HG03457 (cell line): ENCODE measurements at regions not wholly inside any gene's neighbourhood (a gene's known extent, or its start where the extent isn't known, plus 50 kb on each side); places are given as distances from the start of the nearest gene placed in this dataset.

ENCODE experiments used
- ATAC-seq: cut with Tn5 transposase; IDR thresholded peaks from one replicate; pipeline ENCODE4 v1.9.1; 2021; ENCODE audit warnings: moderate number of reproducible peaks; ENCODE audit not compliant: unreplicated experiment

DNA sequence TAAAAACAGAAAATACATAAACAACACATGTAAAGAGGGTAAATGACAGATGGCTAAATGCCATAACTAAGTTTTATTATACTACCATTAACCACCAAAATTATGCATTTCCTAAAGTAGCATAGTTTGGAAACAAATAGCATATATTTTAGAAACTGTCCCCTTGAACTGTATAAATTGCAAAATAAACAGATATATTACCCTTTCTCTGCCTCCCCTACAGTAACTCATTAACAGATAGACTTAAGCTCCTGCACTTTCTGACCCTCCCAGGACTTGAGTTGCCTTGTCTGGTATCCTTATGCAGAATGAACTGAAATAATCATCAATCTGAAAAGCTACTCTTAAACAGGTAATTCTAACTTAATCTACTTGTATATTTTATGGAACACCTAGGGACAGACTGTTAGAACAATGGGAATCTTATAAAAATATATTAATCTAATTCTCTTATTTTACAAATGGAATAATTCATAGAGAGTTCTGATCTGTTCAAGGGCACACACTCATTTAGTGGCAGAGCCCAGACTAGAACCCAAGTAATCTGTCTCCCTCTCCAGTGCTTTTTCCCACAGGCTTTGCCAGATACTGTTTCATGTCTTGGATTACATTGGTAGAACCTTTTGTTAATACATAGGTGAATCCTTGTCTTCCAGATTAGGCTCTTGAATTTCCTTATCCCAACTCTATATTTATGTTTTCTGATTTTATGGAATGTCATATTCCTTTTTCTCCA lies 50.6 kb upstream of the LOC128125822 start:
- no peak for ATAC-seq
